SK-N-SH (cell line): ENCODE measurements at regions not wholly inside any gene's neighbourhood (a gene's known extent, or its start where the extent isn't known, plus 50 kb on each side); places are given as distances from the start of the nearest gene placed in this dataset.

Source experiments
- CTCF ChIA-PET: fragments of 300-600, 350-600 bp; formaldehyde crosslinking; extraction: SDS; loops from one replicate; lab custom pipeline; 2021; lab: Yijun Ruan, JAX
- POLR2A ChIA-PET: fragments of 350-600 bp; sonication (Branson Sonifier 250); formaldehyde crosslinking; extraction: SDS; loops from one replicate; lab custom pipeline; 2020; ENCODE audit warnings: antibody characterized with exemption, inconsistent platforms; lab: Yijun Ruan, JAX
- DNase-seq: peaks from one replicate; pipeline ENCODE4 v3.0.0; 2012
- H2AFZ ChIP-seq: fragments of 200-600 bp; sonication (generic); 2 replicates; pipeline ENCODE4 v1.8.1; 2016; ENCODE audit warnings: antibody characterized with exemption, mild to moderate bottlenecking, low read depth
- H3F3A ChIP-seq: fragments of 200-600 bp; sonication (generic); replicated peaks from 2 replicates; pipeline ENCODE3; 2016; ENCODE audit warnings: antibody characterized with exemption, mild to moderate bottlenecking; ENCODE audit not compliant: insufficient read depth
- H3K27ac ChIP-seq, 2 experiments: fragments of 200-500 bp in 1 of 2; fragments of 200-600 bp in 1 of 2; sonication (Bioruptor generic) in 1 of 2; sonication (generic), shearing (Covaris generic) in 1 of 2; 2 replicates each; pipeline versions ENCODE4 v1.5.1 to v1.6.1; 2014 to 2016; ENCODE audit warnings: low read depth in 2 of 2, inconsistent platforms in 1 of 2, low read length in 1 of 2, mild to moderate bottlenecking in 1 of 2, mixed read lengths in 1 of 2
- H3K27me3 ChIP-seq: fragments of 200-600 bp; sonication (generic), shearing (Covaris generic); 2 replicates; pipeline ENCODE4 v1.6.1; 2016; ENCODE audit warnings: mixed run types; ENCODE audit not compliant: insufficient read depth
- H3K36me3 ChIP-seq, 2 experiments: fragments of 200-500 bp in 1 of 2; fragments of 200-600 bp in 1 of 2; sonication (Bioruptor generic) in 1 of 2; sonication (generic) in 1 of 2; replicated peaks in 1 of 2; 2 replicates each; pipeline versions ENCODE3 to v1.5.1; 2014 to 2016; ENCODE audit warnings: low read length in 1 of 2, mild to moderate bottlenecking in 1 of 2; ENCODE audit not compliant: insufficient read depth in 2 of 2, control insufficient read depth in 1 of 2
- H3K4me1 ChIP-seq, 2 experiments: fragments of 200-500 bp in 1 of 2; fragments of 200-600 bp in 1 of 2; sonication (Bioruptor generic) in 1 of 2; sonication (generic), shearing (Covaris generic) in 1 of 2; 2 replicates each; pipeline versions ENCODE4 v1.5.1 to v1.6.1; 2014 to 2016; ENCODE audit warnings: low read depth in 1 of 2, low read length in 1 of 2, mixed run types in 1 of 2; ENCODE audit not compliant: insufficient read depth in 2 of 2, control insufficient read depth in 1 of 2
- H3K4me2 ChIP-seq: fragments of 200-600 bp; sonication (generic), shearing (Covaris generic); 2 replicates; pipeline ENCODE4 v1.6.1; 2017; ENCODE audit warnings: mixed run types
- H3K4me3 ChIP-seq, 2 experiments: fragments of 200-500 bp in 1 of 2; fragments of 200-600 bp in 1 of 2; sonication (Bioruptor generic) in 1 of 2; sonication (generic), shearing (Covaris generic) in 1 of 2; 2 replicates each; pipeline versions ENCODE4 v1.5.1 to v1.8.1; 2014 to 2016; ENCODE audit warnings: low read depth in 2 of 2, inconsistent platforms in 1 of 2, low read length in 1 of 2, mild to moderate bottlenecking in 1 of 2, mixed read lengths in 1 of 2, moderate library complexity in 1 of 2
- H3K79me2 ChIP-seq: fragments of 200-600 bp; sonication (generic); 2 replicates; pipeline ENCODE4 v1.8.1; 2017; ENCODE audit warnings: mild to moderate bottlenecking; ENCODE audit not compliant: insufficient read depth
- H3K9ac ChIP-seq: fragments of 200-600 bp; sonication (generic); 2 replicates; pipeline ENCODE4 v1.6.1; 2017; ENCODE audit warnings: mixed run types
- H3K9me2 ChIP-seq: fragments of 200-600 bp; sonication (generic); 2 replicates; pipeline ENCODE4 v1.6.1; 2017; ENCODE audit warnings: mixed run types
- H3K9me3 ChIP-seq: fragments of 200-600 bp; sonication (generic); 2 replicates; pipeline ENCODE4 v1.6.1; 2017; ENCODE audit warnings: mixed run types, mild to moderate bottlenecking, moderate library complexity
- H4K20me1 ChIP-seq: fragments of 200-600 bp; sonication (generic); 2 replicates; pipeline ENCODE4 v1.6.1; 2017; ENCODE audit warnings: mild to moderate bottlenecking, mixed run types; ENCODE audit not compliant: insufficient read depth
- CTCF ChIP-seq: fragments of 200-600 bp; sonication (generic); IDR thresholded peaks from 2 replicates; pipeline ENCODE4 v1.6.1; 2017; ENCODE audit warnings: antibody characterized with exemption, mild to moderate bottlenecking, moderate library complexity
- EP300 ChIP-seq, 2 experiments: IDR thresholded peaks; 2 replicates each; pipeline versions ENCODE4 v1.4.0 to v1.6.1; 2012; ENCODE audit warnings: borderline replicate concordance in 1 of 2, low read depth in 1 of 2, low read length in 1 of 2
- EZH2phosphoT487 ChIP-seq: fragments of 200-600 bp; sonication (generic); IDR thresholded peaks from 2 replicates; pipeline ENCODE4 v1.6.1; 2017; ENCODE audit warnings: low read depth, mixed run types, mild to moderate bottlenecking, antibody characterized with exemption, moderate library complexity, borderline replicate concordance
- FOSL2 ChIP-seq: IDR thresholded peaks from 2 replicates; pipeline ENCODE4 v1.4.0; 2012; ENCODE audit warnings: low read depth, mild to moderate bottlenecking, moderate library complexity, borderline replicate concordance
- FOXJ3 ChIP-seq: sonication (generic); formaldehyde crosslinking; IDR thresholded peaks from 2 replicates; pipeline ENCODE4 v1.5.1; 2020; ENCODE audit warnings: mild to moderate bottlenecking, missing genetic modification reagents
- GABPA ChIP-seq: IDR thresholded peaks from 2 replicates; pipeline ENCODE4 v1.4.0; 2012; ENCODE audit warnings: low read depth, mild to moderate bottlenecking
- GATA2 ChIP-seq: sonication (generic); formaldehyde crosslinking; IDR thresholded peaks from 2 replicates; pipeline ENCODE4 v1.5.0; 2020; ENCODE audit warnings: mild to moderate bottlenecking, missing genetic modification reagents
- IRF3 ChIP-seq: fragments of 150-350 bp; IDR thresholded peaks from 2 replicates; pipeline ENCODE4 v1.6.1; 2016; ENCODE audit warnings: mild to moderate bottlenecking, low read depth, low read length
- MEF2A ChIP-seq: IDR thresholded peaks from 2 replicates; pipeline ENCODE4 v1.4.0; 2012; ENCODE audit warnings: low read depth, borderline replicate concordance
- MXI1 ChIP-seq: IDR thresholded peaks from 2 replicates; pipeline ENCODE4 v1.6.1; 2012; ENCODE audit warnings: mild to moderate bottlenecking, low read depth, low read length, improper control_type of control experiment
- NRF1 ChIP-seq: IDR thresholded peaks from 2 replicates; pipeline ENCODE4 v1.6.1; 2012; ENCODE audit warnings: low read depth, mild to moderate bottlenecking, low read length
- RAD21 ChIP-seq: IDR thresholded peaks from 2 replicates; pipeline ENCODE4 v1.6.1; 2012; ENCODE audit warnings: mild to moderate bottlenecking, low read length
- REST ChIP-seq: IDR thresholded peaks from 2 replicates; pipeline ENCODE4 v1.6.1; 2012; ENCODE audit warnings: mild to moderate bottlenecking, low read depth, low read length, moderate library complexity
- SMC3 ChIP-seq: IDR thresholded peaks from 2 replicates; pipeline ENCODE4 v1.6.1; 2012; ENCODE audit warnings: low read depth, low read length, improper control_type of control experiment
- TAF1 ChIP-seq: IDR thresholded peaks from 2 replicates; pipeline ENCODE4 v1.6.1; 2012; ENCODE audit warnings: low read depth, mild to moderate bottlenecking, low read length, moderate library complexity, borderline replicate concordance
- USF1 ChIP-seq: IDR thresholded peaks from 2 replicates; pipeline ENCODE4 v1.4.0; 2012; ENCODE audit warnings: low read depth, borderline replicate concordance
- USF2 ChIP-seq: fragments of 150-350 bp; IDR thresholded peaks from 2 replicates; pipeline ENCODE4 v1.6.1; 2017; ENCODE audit warnings: antibody characterized with exemption, low read length, low read depth, borderline replicate concordance
- ZBTB33 ChIP-seq: IDR thresholded peaks from 2 replicates; pipeline ENCODE4 v1.4.0; 2012; ENCODE audit warnings: low read depth, borderline replicate concordance
- WGBS: methylation state at CpG from one replicate; pipeline ENCODE4 v1.1.6; 2017; ENCODE audit warnings: low lambda C conversion rate; 5-methylcytosine and 5-hydroxymethylcytosine counted together

- Histone ChIP-seq H3K9me3 (no peaks in the 10 kb centered on the region), H4K20me1 (no peaks in the 10 kb centered on the region), H3K9me2 (no peaks in the 10 kb centered on the region), H3K4me1 (no peaks in the 10 kb centered on the region), H3K4me3 (no peak overlapping the region), H3F3A (no peaks in the 10 kb centered on the region), H3K9ac (no peak overlapping the region), H3K27ac (no peak overlapping the region), H3K27me3 (no peaks in the 10 kb centered on the region), H3K36me3 (no peaks in the 10 kb centered on the region), H3K4me2 (no peak overlapping the region), H2AFZ (no peak overlapping the region), H3K79me2 (no peaks in the 10 kb centered on the region)
- POLR2A ChIA-PET: no interaction called here
- CTCF ChIA-PET: interaction anchor here (0.9 kb wide), 1 partner anchor 34 kb away, joined by 3 read pairs; no protein-coding TSS in a partner anchor
- DNase-seq: no peak
- WGBS: 11% methylated on average over 4 of the region's 7 CpGs
- TF ChIP-seq SMC3: no peak
- no peak for TF ChIP-seq FOXJ3 (CRISPR knock-in tag)
- TF ChIP-seq MEF2A: no peak
- no peak for TF ChIP-seq EZH2phosphoT487
- TF ChIP-seq TAF1: no peak
- no peak for TF ChIP-seq MXI1
- no peak for TF ChIP-seq NRF1
- no peak for TF ChIP-seq IRF3
- no peak for TF ChIP-seq REST
- TF ChIP-seq FOSL2: no peak
- no peak for TF ChIP-seq GABPA
- TF ChIP-seq ZBTB33: no peak
- no peak for TF ChIP-seq EP300 (IDR thresholded peaks at IDR 0.05; ENCODE audit: borderline replicate concordance in 1 of 2, low read depth in 1 of 2, low read length in 1 of 2)
- TF ChIP-seq RAD21: no peak
- no peak for TF ChIP-seq CTCF
- TF ChIP-seq USF1: no peak
- TF ChIP-seq USF2: no peak
- TF ChIP-seq GATA2 (CRISPR knock-in tag): no peak
Observed at GRCh38 chr10:131574363-131574706, 262.8 kb upstream of the TCERG1L start.
